ENCODE measurements at regions not wholly inside any gene's neighbourhood (a gene's known extent, or its start where the extent isn't known, plus 50 kb on each side); places are given as distances from the start of the nearest gene placed in this dataset.

GRCh38 chr12:91586015-91586414 lies 403.4 kb upstream of the DCN start:
- H3F3A ChIP-seq (ENCODE audit: low read length, unreplicated experiment), result no peaks in the 10 kb centered on the region
- H3K4me2 ChIP-seq (ENCODE audit: low read length), result no peak overlapping the region
- no peaks in the 10 kb centered on the region for H3K27me3 ChIP-seq (ENCODE audit: low read length)
- H3K4me1 ChIP-seq (ENCODE audit: insufficient read depth, low read length), result peaks cover 7% of the 10 kb centered on the region
- no peaks in the 10 kb centered on the region for H3K79me2 ChIP-seq (ENCODE audit: low read length)
- ATAC-seq (no peak), DNase-seq (no peak)
- no peak overlapping the region for H2AFZ ChIP-seq (ENCODE audit: low read length)
- no peaks in the 10 kb centered on the region for H3K9me2 ChIP-seq (replicated peaks; ENCODE audit: low read length)
- no peaks in the 10 kb centered on the region for H4K20me1 ChIP-seq (ENCODE audit: low read length)
- intact Hi-C loops (cut with micrococcal nuclease), result no loop called here
- no peak overlapping the region for H3K27ac ChIP-seq (ENCODE audit: low read length)
- ChIA-PET POLR2A (ENCODE audit: unreplicated experiment) (no interaction called here), CTCF (no interaction called here)
- H3K9ac ChIP-seq (ENCODE audit: low read length), result no peak overlapping the region
- BruUV-seq (replicated peaks), result no TSS peak
- H3K36me3 ChIP-seq (ENCODE audit: low read depth, low read length), result no peaks in the 10 kb centered on the region
- no peaks in the 10 kb centered on the region for H3K9me3 ChIP-seq (ENCODE audit: low read length)
- H3K4me3 ChIP-seq (ENCODE audit: low read length), result no peak overlapping the region
- TF ChIP-seq CTCF (conservative IDR thresholded peaks at IDR 0.05; ENCODE audit: low read depth, low read length), result no peak
- TF ChIP-seq EZH2phosphoT487 (IDR thresholded peaks at IDR 0.05; ENCODE audit: borderline replicate concordance, low read length), result no peak
- TF ChIP-seq EZH2 (IDR thresholded peaks at IDR 0.05; ENCODE audit: low read length, unreplicated experiment), result no peak

GRCh38 chr12:91582811-91583210 lies 400.2 kb upstream of the DCN start:
- CTCF ChIA-PET, result no interaction called here
- H3K9me2 ChIP-seq (replicated peaks; ENCODE audit: low read length), result no peaks in the 10 kb centered on the region
- H3K79me2 ChIP-seq (ENCODE audit: low read length), result no peaks in the 10 kb centered on the region
- BruUV-seq (replicated peaks), result no TSS peak
- TF ChIP-seq EZH2phosphoT487 (IDR thresholded peaks at IDR 0.05; ENCODE audit: borderline replicate concordance, low read length), result no peak
- no peak for TF ChIP-seq CTCF (conservative IDR thresholded peaks at IDR 0.05; ENCODE audit: low read depth, low read length)
- no peak for TF ChIP-seq EZH2 (IDR thresholded peaks at IDR 0.05; ENCODE audit: low read length, unreplicated experiment)
- H4K20me1 ChIP-seq (ENCODE audit: low read length), result no peaks in the 10 kb centered on the region
- no peaks in the 10 kb centered on the region for H3K27me3 ChIP-seq (ENCODE audit: low read length)
- H3F3A ChIP-seq (ENCODE audit: low read length, unreplicated experiment), result peaks cover 3% of the 10 kb centered on the region
- H3K4me1 ChIP-seq (ENCODE audit: insufficient read depth, low read length), result peaks cover 29% of the 10 kb centered on the region
- no peak overlapping the region for H3K9ac ChIP-seq (ENCODE audit: low read length)
- no peak for ATAC-seq
- no peaks in the 10 kb centered on the region for H3K36me3 ChIP-seq (ENCODE audit: low read depth, low read length)
- no peak overlapping the region for H2AFZ ChIP-seq (ENCODE audit: low read length)
- no peak overlapping the region for H3K4me3 ChIP-seq (ENCODE audit: low read length)
- no peaks in the 10 kb centered on the region for H3K9me3 ChIP-seq (ENCODE audit: low read length)
- POLR2A ChIA-PET (ENCODE audit: unreplicated experiment), result no interaction called here
- H3K4me2 ChIP-seq (ENCODE audit: low read length), result no peak overlapping the region
- peak; percentile 9 for DNase-seq
- no peak overlapping the region for H3K27ac ChIP-seq (ENCODE audit: low read length)
- intact Hi-C loops (cut with micrococcal nuclease), result no loop called here

- Histone ChIP-seq H4K20me1 (ENCODE audit: low read length) (no peaks in the 10 kb centered on the region), H3K27ac (ENCODE audit: low read length) (peak overlapping the region; percentile 95), H3K27me3 (ENCODE audit: low read length) (no peaks in the 10 kb centered on the region), H3K4me2 (ENCODE audit: low read length) (peak overlapping the region; percentile 36), H2AFZ (ENCODE audit: low read length) (peak overlapping the region; percentile 6; the same call in 1 of the 2 replicates), H3F3A (ENCODE audit: low read length, unreplicated experiment) (peaks cover 3% of the 10 kb centered on the region), H3K4me3 (ENCODE audit: low read length) (no peak overlapping the region; the same call in 1 of the 2 replicates), H3K4me1 (ENCODE audit: insufficient read depth, low read length) (peaks cover 45% of the 10 kb centered on the region), H3K9me3 (ENCODE audit: low read length) (no peaks in the 10 kb centered on the region), H3K9me2 (replicated peaks; ENCODE audit: low read length) (no peaks in the 10 kb centered on the region), H3K79me2 (ENCODE audit: low read length) (no peaks in the 10 kb centered on the region), H3K9ac (ENCODE audit: low read length) (peak overlapping the region; percentile 77), H3K36me3 (ENCODE audit: low read depth, low read length) (no peaks in the 10 kb centered on the region)
- no peak for TF ChIP-seq CTCF (conservative IDR thresholded peaks at IDR 0.05; ENCODE audit: low read depth, low read length)
- no peak for TF ChIP-seq EZH2phosphoT487 (IDR thresholded peaks at IDR 0.05; ENCODE audit: borderline replicate concordance, low read length)
- no peak for TF ChIP-seq EZH2 (IDR thresholded peaks at IDR 0.05; ENCODE audit: low read length, unreplicated experiment)
- DNase-seq, result peak; percentile 68
- CTCF ChIA-PET, result interaction anchor here (0.6 kb wide), 1 partner anchor 75 kb away, joined by 4 read pairs; no protein-coding TSS in a partner anchor
- POLR2A ChIA-PET (ENCODE audit: unreplicated experiment), result interaction anchor here (0.6 kb wide), 3 partner anchors 193 to 991 kb away, joined by 4 to 12 read pairs (median 5); no protein-coding TSS in a partner anchor
- peak; percentile 71 for ATAC-seq
- intact Hi-C loops (cut with micrococcal nuclease), result loop anchor here (2.0 to 5.0 kb wide), 5 partner anchors 197 to 991 kb away; no protein-coding TSS in a partner anchor
- BruUV-seq (replicated peaks), result TSS peak; percentile 35
These were observed 397.1 kb upstream of the DCN start for GRCh38 chr12:91579516-91580263.

Measured in PC-3 (cell line).